Cardiac septum (tissue), 1 donor: ENCODE measurements at regions not wholly inside any gene's neighbourhood (a gene's known extent, or its start where the extent isn't known, plus 50 kb on each side); places are given as distances from the start of the nearest gene placed in this dataset.

Experiments
- DNase-seq: peaks from one replicate; pipeline ENCODE4 v3.0.0-alpha.2; 2020; ENCODE audit warnings: low spot score
- intact Hi-C: fragments of 100-400 bp; cut with DNase I; formaldehyde crosslinking; loops from one replicate; pipeline ENCODE4 v1.14.0; 2022
- donor health status: DM: no; HTN: no; CAD: no.

DNA sequence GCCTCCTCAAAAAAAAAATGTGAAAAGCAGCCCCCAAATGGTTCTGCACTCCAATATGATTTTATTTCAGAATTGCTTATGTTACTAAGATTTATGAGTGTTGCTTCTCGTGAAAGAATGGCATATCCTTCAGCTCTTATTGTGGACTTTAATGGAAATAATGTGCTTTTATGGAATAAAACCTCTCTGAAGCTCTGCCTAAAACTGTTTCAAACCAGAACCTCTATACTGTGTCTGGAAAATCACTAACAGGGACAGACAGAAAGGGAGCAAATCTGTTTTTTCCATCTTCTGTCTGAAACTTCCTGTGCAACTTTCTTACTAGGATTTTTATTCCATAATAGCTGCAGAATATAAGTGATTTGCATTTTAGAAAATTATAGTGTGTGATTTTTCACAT lies 493.1 kb downstream of the ANKRD50 start:
- DNase-seq = no peak
- intact Hi-C loops = no loop called here

DNA sequence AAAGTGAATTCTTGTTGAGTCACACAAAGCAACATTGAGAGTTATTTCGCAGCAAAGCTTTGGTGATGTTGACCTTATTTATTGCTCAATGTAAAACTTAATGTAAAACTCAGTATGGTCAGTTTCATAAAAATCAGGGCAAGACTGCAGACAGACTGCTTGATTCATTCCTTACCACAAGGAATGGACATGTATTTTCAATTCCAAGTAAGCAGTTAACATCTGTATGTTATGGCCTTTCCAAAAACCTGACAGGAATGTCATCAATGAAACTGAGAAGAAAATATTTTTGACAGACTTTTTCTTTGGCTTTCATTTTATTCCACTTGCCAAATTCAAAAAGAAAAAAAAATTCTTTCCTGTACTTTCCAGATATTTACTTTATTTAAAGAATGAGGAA lies 488.3 kb downstream of the ANKRD50 start:
- intact Hi-C loops = no loop called here
- no peak for DNase-seq

DNA sequence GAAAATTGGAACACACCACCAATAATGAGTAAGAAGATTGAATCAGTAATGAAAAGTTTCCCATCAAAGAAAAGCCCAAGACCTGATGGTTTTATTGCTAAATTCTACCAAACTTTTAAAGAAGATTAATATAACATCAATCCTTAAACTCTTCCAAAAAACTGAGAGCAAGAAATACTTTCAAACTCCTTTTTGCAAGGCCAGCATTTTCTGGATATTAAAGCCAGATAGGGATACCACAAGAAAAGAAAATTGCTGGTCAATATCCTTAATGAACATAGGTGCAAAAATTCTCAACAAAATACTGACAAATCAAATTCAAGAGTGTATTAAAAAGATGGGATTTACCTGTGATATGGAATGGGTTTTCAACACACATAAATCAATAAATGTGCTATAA lies 484.6 kb downstream of the ANKRD50 start:
- intact Hi-C loops = no loop called here
- DNase-seq = no peak

DNA sequence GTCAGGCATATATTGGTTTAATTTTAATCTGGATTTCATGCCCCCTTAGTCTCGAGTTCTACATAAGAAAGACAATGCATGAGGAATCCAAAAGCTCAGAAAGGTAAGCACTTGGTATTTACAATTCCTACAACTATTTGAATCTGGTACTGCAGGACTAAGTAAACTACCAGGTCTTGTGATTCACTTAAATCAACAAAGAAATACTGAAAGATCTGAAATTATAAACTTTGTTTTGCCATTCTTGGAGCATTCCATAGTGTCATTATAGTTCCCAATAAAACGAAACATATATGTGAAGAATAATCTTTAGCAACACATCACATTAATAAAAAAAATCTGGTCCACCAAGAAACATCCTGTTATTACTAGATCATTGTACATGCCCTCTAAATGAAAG lies 482.3 kb downstream of the ANKRD50 start:
- intact Hi-C loops = no loop called here
- no peak for DNase-seq

DNA sequence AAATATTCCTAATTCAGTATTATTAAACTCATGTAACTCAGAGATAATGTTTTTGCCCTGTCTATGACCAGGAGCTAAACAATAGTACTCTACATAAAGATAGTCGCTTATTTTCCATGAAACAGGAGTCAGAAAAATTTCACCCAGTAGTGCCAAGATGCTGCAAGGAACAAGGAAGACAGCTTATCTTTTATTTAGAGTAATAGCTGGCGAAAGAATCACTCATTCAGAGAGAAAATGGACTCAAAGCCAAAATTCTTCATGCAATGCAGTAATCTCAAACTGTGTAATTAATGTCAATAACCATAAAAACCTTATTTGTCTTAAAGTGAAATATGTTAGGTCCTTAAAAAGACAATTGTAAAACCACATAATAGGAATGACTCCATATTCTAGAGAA lies 477.8 kb downstream of the ANKRD50 start:
- no peak for DNase-seq
- intact Hi-C loops = no loop called here

DNA sequence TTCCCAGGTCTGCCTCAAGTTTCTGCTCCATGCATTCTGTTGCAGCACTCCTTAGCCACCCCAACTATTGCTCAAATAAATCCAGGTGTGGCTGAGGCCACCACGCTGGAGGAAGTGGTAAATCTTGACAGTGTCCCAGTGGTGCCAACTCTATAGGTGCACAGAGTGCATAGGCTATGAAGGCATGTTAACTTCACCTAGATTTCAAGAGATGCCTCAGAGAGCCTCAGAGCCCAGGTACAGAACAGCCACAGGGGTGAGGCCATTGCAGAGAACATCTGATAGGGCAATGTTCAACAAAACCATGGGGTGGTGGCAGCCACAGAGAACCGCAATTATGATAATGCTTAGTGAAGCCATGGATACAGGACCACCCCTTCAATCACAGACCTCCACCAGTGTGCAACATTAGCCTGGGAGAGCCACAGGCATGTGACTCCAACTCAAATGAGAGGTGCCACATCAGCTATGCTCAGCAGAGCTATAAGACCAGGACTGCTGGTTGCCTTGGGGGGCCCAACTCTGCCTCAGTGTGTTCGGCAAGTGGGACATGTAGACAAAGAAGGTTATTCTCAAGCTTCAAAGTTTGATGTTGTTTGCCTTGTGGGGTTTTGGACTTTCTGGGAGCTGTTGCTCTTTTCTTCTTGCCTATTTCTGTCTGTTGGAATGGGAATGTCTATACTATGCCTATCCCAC lies 468.7 kb downstream of the ANKRD50 start:
- no peak for DNase-seq
- intact Hi-C loops = no loop called here

DNA sequence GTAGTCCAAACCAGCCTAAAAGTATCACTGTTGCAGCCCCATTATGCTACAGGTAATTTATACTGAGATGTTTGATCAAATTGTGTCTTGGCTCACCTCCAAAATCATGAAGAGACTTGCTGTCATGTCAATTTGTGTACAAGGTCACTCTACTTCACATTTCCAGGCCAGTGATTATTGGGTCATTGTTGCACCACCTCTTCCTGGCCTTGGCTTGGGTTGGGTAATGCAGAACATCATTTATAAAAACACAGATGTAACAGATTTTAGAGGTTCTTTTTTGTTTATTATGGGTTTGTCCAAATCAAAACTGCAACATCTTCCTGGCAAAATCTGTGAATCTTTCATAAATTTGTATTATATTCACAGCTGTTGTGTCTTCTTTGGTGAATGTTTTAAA lies 459.5 kb downstream of the ANKRD50 start:
- DNase-seq = no peak
- intact Hi-C loops = no loop called here

DNA sequence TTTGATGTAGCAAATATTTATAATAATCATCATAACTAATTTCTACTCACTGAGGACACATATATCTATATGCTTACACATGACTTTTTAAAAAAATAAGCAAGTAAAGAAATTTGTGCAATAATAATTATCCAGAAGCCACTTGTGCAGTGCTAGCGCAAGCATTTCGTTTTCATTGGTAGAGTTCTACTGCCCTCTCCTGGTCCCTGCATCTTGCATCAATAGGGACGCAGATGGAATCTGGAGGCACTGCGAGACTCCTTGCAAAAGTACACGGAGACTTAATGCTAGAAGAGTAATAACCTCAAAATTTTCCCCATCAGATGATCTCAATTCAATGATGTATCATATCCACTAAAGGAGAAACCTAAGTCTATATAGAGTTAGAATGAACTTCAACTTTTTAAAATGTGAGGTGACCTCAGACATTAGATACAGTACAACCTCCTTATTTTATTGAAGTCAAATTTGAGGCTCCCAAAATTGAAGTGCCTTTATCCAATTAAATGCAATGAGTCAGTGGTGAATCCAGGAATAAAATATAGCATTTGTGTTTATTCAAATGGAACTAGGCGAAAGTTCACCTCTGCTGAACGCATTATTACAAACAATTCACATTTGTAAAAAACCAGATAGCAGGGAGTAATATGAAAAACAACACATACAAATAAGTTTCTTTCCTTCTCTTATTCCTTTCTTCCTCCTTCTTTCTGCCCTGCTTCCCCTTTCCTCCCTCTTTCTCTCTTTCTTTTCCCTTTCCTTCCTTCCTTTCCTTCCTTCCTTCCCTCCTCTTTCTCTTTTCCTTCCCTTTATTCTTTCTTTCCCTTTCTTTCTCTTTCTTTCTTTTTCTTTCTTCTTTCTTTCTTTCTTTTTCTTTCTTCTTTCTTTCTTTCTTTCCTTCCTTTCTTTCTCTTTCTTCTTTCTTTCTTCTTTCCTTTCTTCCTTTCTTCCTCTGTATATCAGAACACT lies 450.0 kb downstream of the ANKRD50 start:
- intact Hi-C loops = no loop called here
- no peak for DNase-seq

DNA sequence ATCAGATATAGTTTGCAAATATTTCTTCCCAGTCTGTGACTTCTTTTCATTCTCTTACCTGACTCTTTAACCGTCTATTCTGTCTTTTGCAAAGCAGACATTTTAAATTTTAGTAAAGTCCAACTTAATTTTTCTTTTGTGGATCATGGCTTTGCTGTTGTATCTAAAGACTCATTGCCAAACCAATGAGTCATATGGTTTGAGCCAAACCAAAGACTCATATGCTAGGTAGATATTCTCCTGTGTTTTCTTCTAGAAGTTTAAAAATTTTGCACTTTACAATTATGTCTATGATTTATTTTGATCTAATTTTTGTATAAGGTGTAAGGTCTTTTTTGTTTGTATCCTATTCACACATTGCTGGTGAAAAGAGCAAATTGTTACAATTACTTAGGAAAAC lies 446.8 kb downstream of the ANKRD50 start:
- intact Hi-C loops = no loop called here
- DNase-seq = no peak

DNA sequence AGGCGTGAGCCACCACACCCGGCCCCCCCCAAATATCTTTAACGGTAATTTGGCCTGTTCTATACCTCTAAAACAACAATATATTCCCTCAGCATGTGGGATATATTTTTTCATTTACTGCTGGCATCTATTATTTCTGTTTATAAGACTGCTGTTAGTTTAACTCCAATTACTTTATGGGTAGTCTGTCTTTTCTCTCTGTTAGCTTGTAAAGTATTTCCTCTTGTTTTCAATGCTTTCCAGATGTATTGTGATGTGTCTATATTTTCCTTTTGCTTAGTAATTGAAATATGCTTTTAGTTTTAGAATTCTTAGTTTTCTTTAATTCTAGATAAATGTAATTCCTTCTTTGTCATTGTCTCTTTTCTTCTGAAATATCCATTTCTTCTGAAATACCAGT lies 445.8 kb downstream of the ANKRD50 start:
- no peak for DNase-seq
- intact Hi-C loops = no loop called here

DNA sequence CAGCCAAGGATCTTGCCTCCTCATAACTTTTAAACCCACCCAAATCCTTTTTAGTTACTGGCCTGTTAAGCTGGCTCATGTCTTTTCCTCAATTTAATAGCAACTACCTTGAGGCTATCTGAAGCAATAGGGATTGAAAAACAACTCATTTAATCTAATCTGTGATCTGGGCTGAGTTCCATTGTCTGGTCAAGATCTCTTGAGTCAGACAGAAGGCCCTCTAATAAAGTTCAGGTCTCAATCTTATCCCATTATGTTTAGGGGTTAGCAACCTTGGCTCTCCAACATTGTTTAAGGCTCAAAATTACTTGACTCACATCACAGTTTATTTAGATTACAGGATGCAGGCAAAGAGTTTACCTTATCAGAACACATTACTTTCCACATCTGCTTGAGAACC lies 436.1 kb downstream of the ANKRD50 start:
- no peak for DNase-seq
- intact Hi-C loops = no loop called here

DNA sequence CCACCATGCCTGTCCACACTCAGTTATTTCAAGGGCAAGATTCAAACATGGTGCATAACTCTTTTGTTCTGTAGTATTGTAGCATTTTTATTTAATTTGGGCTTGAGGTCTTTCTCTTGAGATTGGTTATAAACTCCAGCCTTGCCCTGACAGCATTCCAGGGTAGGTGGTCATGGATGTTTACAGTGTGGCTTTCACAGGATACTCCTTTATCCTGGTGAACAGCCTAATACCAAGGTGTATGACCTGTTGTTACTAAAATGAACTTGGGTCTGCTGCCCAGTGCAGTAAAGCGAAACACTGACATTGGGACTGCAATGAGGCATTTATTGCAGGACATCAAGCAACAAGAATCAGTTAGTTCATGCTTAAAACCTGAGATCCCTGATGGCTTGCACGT lies 434.8 kb downstream of the ANKRD50 start:
- no peak for DNase-seq
- intact Hi-C loops = no loop called here

DNA sequence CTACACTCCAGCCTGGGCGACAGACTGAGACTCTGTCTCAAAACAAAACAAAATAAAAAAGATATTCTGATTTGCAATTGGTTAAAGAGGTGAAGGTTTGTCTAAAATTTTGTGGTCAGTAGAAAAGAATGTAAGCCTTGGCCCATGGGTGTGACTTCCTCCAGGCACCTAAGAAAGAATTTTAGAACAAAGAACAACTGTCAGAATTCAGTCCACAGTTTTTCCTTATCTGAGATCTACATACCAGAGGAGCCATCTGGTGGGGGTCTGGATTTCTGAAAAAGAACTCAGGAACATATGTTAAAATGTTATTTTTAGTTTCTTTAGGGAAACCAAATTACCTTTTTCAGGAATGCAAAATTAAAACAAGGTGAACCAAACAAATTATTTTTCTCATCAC lies 434.1 kb downstream of the ANKRD50 start:
- DNase-seq = no peak
- intact Hi-C loops = no loop called here

DNA sequence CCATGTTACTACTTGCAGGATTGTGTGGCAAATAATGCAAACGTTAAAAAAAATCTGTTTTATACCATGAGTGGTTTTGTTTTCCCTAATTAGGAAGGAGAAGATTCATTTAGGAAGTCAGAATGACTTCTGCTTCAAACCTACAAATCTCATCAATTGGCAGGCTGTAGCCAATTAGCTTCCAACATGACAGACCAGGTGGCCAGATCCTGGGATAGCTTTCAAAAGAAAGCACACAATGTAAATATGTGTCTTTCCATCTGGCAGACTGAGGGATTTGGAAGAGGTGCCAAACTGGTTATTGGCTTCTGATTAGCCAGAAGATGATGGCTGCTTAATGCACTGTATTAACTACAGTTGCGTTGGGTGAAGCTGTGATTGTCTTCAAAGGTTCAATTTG lies 432.8 kb downstream of the ANKRD50 start:
- DNase-seq = no peak
- intact Hi-C loops = no loop called here

DNA sequence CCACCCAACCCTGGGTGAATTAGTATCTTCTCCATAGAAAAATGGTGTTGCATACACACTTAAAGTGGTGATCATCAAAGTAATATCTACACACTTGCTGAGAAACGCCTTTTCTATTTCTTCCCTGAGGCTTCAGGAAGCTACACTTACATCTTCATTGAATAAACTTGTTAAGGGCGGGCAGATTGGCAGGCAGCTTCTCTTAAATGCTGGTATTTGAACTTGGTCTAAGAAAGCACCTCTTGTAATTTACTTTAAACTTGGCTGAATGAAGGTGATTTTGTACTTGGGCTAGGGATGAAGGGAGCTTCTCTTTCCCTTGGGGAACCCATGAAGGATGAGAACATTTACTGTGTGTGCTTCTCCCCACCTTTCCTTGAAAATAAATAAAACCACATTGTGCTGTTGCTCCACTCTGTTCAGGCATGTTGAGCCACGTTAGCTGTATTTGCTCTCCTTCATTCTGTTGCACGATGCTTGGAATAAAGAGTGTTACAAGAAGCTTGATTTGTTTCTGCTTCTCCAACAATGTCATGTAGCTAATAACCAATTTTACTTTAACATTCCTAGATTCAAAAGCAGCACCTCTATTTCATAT lies 430.1 kb downstream of the ANKRD50 start:
- intact Hi-C loops = no loop called here
- no peak for DNase-seq

DNA sequence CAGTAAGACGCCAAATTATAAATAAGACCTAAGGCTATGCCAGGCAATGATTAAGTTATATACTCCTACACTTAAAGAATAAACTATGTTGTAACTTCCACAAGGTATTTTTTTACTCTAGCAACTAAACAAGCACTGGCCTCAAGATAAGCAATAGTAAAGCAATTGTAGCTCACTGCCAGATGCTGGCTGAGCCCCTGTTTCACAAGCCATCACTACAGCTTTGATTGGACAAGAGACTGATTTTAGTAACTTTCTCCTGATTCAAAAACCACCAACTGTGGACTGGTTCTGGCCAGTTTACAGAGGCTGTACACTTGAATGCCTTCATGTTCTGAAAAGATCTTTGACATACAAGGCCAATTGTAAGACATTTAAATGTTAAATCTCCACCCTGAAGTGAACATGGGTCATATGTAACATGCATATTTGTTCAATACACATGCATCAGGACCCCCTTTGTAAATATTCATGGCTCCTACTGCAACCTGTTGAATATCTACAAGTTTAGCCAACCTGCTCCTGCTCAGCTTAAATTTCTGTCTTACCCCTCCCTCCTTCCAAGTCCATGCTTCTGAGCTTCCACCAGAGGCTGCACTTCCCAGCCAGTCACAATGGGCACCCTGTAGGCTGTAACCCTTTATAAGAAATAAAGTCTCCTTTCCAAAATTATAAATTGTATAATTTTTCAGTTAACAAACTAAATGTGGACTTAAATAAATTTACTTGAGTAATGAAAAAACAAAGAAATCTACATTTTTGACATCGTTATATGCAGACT lies 423.6 kb downstream of the ANKRD50 start:
- DNase-seq = no peak
- intact Hi-C loops = no loop called here

DNA sequence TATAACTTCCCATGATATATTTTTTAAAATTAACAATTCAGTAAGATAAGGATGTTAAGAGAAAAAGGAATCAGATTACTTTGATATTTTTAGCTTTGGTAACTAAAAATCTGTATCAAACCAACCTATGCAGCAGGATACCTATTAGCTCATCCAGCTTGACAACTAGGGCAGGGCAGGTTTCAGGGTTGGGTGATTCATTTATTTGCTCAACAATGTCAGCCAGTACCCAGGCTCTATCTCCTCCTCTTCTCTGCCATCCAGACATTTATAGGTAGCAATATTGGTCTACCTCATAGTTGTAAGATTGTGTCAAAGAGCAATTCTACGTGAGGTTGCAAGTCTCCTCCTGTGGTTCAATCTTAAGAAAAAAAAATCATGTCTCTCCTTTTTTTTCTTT lies 421.9 kb downstream of the ANKRD50 start:
- intact Hi-C loops = no loop called here

DNA sequence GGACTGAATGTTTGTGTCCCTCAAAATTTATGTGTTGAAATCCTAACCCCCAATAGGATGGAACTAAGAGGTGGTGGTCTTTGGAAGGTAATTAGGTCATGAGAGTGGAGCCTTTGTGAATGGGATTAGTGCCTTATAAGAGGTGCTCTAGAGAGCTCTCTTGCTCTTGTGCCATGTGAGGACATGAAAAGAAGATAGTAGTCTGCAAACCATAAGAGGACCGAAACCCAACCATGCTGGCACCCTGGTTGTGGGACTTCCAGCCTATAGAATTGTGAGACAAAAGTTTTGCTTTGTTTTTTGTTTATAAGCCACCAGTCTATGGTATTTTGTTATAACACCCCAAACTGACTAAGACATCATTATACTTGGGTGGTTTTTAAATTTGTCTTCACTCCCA lies 417.1 kb downstream of the ANKRD50 start:
- no peak for DNase-seq
- intact Hi-C loops = no loop called here

More for the DNA sequence above, 421.9 kb downstream of the ANKRD50 start:
- DNase-seq = no peak

DNA sequence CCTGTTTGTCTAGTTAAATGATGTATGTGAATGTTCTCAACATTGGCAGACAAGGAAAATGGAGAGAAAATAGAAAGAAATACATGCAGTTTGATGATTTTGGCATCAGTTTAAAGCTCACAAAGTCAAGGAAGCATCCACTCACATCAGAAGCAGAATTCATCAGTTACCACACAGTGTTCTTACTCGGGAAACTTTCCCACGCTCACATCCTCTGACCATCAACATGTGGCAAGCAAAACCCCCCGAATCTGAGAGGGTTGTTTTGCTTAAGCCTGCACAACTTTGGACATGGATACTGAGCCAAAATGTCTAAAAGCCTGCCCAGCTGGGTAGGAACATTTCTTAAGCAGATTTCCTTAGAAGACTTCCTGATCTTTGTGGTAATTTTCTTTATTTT lies 407.6 kb downstream of the ANKRD50 start:
- intact Hi-C loops = no loop called here

DNA sequence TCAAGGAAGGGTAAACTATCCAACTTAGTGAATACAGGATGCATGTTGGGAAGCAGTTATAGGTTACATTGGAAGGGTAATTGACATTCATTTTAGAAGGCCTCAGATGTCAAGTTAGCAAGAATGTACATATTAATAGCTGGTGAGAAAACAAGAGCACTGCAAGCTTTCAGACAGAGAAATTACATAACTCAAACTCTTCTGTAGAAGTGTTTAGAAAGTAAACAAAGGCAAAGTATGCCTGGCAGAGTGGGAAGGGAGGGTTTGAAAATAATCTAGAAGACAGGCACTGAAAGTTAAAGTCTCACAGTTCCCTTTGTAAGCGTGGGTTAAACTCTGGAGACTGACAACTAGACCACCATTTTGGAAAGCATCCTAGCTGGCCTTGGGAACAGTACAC lies 406.2 kb downstream of the ANKRD50 start:
- intact Hi-C loops = no loop called here
- no peak for DNase-seq

More for the DNA sequence above, 407.6 kb downstream of the ANKRD50 start:
- DNase-seq = no peak
